HG02798 (cell line): ENCODE measurements at regions not wholly inside any gene's neighbourhood (a gene's known extent, or its start where the extent isn't known, plus 50 kb on each side); places are given as distances from the start of the nearest gene placed in this dataset.

Source experiments
- ATAC-seq: cut with Tn5 transposase; IDR thresholded peaks from one replicate; pipeline ENCODE4 v1.9.1; 2021; ENCODE audit warnings: mild to moderate bottlenecking; ENCODE audit not compliant: unreplicated experiment, poor library complexity

DNA sequence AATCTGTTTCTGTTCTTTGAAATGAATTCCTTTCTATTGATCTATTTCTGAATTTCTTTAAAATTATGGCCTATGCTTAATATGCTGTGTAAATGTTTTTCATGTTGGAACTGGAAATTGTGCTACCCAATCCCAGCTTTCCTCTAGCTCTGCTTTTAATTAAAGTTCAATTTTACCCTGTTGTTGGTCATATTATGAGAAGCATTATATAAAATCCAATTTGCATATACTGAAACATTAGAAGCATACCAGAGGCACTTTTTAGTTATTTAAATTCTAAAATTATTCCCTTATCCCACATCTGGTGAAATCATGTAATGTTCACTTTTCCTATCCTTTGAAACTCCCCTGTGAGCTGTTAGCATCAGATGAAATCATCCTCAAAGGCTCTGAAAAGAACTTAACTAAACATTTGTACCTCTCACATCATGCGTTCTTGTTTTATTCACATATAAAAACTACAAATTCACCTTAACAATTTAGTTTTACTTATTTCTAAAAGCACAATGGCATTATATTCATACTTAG is 160.6 kb upstream of the COL21A1 start:
- no peak for ATAC-seq

DNA sequence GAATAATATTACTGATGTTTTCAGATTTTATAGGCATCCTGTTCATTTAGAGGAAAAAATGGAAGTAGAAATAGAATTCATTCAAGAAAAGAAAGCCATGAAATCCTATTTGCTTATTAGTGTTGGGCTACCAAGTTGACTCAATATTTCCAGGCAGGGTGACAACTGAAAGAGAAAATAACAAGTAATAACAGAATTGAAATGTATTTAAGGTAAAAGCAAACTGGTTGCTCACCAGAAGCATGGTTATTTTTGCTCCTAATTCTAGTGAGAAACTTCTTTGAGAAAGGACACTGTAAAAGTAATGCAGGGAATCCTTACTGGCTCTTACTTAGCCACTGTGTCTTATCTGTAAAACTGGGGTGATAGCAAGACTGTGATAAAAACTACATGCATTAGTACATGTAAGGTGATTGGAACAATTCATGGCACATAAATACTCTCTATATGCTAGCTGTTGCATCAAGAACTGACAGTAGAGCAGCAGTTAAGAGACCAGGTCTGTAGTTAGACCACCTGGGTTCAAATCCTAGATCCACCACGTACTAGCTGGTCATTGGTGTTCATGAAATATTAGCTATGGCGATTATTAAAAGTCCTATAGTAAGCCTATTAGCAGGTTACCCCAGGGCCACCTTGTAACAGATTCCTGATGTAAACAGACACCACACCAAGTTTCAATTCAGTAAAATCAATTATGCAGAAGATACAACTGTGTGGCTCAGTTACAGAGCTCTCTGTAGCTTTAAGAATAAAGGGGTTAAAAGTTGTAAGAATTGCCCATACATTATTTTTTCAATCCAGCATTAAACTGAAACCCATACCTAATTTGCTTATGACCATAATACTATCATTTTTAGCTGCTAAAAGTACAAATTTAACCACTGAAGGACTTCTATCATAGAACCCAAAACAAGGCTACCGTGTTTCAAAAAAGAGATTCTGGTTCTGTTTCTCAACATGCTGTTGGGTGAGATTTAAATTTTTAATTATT is 159.2 kb upstream of the COL21A1 start:
- peak; percentile 77 for ATAC-seq

DNA sequence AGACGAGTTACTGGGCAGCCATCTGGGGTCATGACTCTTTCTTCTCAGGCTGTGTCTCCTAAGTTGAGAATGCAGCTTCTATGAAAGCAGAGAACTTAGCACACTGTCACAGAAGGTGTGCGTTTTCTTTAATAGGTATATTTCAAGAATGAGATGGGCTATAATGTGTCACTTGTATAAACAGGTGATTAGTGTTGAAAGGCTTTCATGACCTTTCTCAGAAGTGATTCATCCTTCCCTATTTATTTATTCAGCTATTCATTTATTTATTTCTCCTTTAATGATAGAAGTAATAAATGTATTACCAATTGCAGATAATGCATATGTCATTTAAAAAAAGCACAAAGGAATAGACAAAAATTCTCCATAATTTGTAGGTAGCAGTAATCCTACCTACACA is 157.2 kb upstream of the COL21A1 start:
- ATAC-seq, result no peak

DNA sequence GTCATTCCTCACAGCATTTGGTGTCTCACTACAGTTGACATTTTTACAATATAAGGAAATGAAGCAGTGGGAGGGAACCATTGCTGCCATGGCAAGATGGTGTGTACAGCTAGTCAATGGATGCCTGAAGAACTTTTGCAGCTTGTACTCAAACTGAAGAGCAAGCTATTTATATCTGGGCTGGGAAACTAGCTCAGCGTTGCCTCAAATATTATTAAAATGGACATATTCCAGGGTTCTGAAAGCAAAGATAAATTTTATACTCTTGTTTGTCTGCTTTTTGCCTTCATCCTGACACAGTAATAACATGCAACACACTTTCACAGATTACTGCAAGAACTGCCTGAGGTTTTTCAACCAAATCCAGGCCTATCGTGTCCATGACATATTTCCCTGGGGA is 156.4 kb upstream of the COL21A1 start:
- no peak for ATAC-seq

DNA sequence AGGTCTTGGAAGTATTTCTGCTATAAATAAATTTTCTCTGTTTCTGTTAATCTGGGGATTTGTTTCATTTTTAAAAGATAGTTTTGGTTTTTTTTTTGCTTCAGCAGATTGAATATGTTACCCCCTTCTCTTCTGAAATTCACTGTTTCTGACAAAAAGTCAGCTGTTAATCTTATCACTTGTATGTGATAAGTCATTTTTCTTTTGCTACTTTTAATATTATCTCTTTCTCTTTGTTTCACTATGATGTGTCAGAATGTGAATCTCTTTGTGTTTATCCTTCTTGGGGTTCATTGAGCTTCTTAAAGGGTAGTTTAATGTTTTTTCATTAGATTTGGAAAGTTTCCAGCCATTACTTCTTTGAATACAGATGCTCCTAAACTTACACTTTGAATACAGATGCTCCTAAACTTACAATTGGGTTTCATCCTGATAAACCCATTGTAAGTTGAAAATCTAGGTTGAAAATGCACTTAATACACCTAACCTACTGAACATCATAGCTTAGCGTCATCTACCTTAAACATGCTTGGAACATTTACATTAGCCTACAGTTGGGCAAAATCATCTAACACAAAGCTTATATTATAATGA is 154.2 kb upstream of the COL21A1 start:
- ATAC-seq, result no peak

DNA sequence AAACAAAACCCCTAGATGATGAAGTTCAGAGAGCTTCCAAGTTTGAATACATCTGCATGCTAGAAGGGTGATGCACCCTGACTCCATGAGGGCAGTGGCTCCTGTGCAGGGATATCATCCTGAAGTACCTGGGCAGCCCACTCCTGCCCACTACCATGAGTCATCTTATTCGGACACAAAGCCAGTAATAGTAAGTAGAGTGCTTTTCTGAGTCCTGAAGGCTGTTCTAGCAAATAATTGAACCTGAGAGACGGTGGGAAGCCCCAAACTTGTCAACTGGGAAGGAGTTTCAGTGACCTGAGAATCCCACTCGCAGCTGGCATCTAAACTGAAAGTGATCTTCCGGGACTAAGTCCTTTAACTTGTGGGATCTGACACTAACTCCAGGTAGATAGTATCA is 152.9 kb upstream of the COL21A1 start:
- ATAC-seq, result no peak

DNA sequence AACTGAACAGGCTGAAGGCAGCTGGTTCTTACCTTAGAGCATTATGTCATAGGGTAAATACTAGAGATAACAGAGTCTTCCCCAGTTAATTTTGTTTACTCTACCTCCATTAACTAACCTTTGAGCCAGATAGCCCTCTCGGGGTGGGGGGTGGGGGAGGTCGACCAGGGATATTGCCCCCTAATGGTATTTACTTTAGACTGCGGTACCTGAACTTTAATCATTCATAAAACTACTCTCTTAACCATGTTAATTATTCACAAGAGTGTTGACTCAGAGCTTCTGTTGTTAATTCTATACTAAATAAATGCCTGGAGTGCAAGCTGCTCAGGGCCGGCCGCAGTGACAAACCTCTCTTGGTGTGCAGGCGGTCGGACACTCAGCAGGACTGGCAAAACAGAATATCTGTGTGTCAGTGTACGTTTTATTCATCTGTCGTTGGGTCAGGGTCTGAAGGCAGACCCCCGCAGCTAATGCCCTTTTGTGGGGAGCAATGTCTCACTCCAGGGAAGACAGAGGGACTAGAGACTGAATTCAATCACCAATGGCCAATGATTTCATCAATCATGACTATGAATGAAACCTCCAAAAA is 152.4 kb upstream of the COL21A1 start:
- ATAC-seq, result no peak

DNA sequence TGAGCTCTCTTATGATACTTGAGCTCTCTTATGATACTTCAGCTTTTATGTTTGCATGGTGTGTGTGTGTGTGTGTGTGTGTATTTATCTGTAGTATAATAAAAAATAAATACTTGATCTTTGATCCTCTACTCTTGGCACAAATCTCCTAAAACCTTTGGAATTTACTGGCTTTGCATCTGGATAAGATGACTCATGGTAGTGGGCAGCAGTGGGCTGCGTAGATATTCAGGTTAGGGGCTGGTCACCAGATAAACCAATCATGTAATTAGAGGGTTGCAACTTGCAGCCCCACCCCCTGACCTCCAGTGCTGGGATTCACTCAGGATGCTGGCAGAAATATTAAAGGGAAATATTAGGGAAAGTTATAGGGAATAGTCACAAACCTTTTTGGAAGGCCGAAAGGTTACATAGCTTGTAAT is 151.9 kb upstream of the COL21A1 start:
- no peak for ATAC-seq

DNA sequence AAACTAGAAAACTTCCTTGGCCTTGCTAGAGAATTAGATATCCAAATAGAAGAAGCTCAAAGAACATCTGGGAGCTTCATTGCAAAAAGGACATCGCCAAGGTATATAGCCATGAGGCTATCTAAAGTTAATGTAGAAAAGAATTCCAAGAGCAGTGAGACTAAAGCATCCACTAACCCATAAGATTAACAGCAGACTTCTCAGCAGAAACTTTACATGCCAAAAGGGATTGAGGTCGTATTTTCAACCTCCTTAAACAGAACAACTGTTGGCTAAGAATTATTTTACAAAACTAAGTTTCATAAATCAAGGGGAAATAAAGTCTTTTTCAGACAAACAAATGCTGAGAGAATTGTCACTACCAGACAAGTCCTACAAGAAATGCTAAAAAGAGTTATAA is 149.1 kb upstream of the COL21A1 start:
- no peak for ATAC-seq

DNA sequence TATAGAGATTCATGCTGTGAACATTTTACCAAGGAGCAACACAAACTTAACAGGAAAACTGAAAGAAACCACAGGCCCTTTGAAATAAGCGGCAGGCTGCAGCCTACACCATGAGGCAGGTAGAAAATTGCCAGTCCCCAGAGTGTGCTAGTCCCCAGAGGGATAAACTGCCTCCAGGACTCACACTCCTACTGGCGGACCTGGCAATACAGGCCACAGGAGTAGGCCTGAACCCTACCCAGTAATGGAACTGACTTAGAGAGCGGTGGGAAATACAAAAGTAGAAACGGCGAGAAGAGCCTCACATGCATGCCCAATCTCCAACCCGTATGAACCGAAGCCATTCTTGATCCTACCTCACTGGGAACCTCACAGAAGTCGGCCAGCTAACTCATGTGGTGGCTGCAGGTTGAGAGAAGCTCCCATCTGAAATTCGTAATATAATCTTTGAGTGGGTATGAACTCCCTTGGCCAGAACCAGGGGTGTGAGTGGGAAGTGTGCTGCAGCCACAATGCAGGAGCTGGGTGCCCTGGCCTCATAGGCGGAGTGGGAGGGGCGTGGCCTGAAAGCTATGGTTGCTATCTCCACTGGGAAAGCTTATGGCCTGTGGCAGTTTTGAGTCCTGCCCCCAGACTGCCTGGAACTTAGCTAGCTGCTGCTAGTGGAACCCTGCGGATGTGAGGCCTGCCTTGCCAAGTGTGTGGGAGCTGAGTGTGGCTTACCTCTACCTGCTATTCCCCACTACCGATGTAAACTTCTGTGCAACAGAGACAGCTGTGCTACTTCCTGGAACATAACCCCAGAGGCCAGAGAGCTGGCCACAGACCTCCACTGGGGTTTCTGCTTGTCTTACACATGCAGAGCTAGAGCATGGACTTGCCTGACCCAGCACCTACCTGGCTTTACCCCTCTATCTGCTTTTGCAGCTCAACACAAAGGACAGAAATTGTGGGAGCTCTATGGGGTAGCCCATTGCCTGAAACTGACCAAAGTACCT is 146.5 kb upstream of the COL21A1 start:
- ATAC-seq, result no peak

DNA sequence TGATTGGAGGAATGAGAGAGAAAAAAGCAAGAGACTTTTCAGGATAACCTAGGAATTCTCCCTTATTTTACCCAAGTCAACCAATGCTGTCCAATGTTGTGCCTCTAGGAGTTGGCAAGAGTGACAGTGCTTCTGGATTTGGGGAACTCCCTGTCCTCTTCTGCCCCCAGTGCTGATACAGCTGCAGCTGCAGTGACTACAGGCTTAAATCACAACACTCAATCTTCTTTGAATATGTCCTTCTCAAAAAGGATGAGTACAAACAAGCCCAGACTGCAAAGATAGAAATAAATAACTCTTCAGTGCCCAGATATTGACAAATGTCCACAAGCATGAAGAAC is 141.0 kb upstream of the COL21A1 start:
- no peak for ATAC-seq

DNA sequence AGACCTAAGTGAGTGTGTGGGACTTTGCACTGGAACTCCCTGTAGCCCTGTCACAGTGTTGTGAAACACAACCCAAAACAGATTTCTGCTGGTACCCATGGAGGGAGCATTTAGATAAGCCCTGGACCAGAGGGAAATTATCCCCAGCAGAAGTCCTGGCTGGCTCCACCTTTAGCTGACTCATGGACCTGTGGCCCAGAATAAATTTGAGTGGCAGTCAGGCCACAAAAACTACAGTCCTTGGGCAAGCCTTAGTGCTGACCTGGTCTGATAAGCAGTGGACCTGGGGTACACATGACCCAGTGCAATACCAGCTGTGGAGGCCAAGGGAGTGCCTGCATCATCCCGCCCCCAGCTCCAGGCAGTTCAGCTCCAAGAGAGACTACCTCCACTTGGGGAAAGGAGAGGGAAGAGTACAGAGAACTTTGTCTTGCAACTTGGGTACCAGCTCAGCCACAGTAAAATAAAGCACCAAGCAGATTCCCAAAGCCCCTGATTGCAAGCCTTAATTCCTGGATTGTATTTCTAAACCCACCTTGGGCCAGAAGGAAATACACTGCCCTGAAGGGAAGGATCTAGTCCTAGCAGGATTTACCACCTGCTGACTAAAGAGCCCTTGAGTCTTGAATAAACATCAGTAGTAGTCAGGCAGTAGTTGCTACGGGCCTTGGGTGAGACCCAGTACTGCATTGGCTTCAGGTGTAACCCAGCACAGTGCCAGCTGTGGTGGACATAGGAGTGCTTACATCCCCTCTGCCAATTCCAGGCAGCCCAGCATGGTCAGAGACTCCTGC is 140.4 kb upstream of the COL21A1 start:
- no peak for ATAC-seq

DNA sequence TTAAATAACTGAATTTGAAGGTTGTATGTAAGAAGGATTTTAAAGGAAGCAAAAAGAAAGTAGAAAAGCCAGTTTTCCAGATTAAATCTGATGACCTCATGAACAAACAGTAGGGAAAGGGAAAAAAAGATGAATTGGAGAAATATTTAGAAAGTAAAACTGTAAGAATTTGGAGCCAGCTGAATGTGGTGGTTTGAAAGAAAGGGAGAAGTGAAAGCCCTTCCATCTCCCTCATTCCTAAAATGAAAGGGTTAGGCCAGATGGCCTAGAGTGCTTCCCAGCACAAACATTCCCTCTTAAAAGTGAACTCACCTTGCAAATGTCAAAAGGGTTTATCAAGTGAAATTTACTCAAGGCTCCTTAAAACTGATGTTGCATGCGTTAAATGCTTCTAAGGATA is 139.3 kb upstream of the COL21A1 start:
- ATAC-seq, result no peak

DNA sequence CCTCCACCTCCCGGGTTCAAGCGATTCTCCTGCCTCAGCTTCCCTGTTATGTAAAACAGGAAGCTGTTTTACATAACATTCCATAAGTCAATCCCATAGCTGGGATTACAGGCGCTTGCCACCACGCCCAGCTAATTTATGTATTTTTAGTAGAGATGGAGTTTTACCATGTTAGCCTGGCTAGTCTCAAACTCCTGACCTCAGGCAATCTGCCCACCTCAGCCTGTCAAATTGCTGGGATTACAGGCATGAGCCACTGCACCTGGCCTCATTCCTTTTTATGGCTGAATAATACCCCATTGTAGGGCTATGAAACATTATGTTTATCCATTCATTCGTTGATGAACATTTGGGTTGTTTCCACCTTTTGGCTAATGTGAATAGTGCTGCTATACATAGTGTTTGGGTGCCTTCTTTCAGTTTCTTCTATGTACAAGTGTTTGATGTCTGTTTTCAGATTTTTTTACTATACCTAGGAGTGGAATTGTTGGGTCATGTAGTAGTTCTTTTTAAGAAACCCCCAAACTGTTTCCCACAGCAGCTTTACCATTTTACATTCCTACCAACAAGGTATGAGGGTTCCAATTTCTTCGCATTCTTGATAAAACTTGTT is 138.7 kb upstream of the COL21A1 start:
- ATAC-seq, result peak; percentile 66

DNA sequence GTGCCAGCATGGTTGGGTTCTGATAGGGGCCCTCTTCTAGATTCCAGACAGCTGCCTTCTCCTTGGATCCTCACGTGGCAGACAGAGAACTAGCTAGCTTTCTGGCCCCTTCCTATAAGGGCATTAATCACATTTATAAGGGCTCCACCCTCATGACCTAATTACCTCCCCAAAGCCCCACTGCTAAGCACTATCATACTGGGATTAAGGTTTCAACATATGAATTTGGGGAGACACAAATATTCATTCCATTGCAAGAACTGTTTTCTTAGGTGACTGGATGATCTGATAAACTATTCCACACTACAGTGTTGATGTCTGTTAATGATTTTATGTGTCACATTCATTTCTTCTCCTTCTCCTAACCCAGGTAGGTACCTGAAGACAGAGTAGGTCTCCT is 135.8 kb upstream of the COL21A1 start:
- no peak for ATAC-seq

DNA sequence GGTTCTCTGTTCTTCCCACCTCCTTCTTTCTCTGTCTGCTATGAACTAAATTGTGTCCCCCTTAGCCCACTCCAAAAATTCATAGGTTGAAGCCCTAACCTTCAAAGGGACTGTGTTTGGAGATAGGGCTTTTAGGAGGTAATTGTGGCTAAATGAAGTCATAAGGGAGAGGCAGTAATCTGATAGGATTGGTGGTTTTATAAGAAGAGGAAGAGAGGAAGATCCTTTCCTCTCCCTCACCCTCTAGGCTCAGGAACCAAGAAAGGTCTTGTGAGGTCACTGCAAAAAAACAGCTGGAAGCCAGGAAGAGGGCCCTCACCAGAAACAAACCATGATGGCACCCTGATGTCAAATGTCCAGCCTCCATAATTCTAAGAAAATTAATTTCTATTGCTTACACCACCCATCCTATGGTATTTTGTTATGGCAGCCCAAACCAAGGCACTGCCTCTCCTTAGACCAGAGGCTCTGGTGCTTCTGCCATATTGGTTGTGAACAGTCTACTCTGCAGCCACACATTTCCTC is 135.1 kb upstream of the COL21A1 start:
- no peak for ATAC-seq

DNA sequence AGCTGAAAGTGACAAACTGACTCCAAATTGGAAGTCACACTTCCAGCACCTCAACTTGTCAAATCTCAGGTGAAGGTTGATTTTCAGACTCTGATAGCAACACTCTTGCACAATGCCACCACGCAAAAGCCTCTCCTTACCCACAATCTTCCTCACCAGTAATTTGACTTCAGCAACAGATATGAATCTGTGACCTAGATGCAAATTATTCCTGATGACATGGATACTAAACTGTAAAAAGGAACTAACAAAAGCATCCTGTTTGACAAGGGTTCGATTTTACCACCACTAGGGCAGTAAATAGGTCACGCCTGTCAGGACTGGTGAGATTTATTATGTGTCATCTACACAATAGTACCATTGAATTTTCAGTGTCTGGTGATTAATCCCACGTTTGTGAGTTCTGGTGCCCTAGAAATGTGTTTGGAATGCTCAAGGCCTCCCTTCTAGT is 134.4 kb upstream of the COL21A1 start:
- ATAC-seq, result no peak

DNA sequence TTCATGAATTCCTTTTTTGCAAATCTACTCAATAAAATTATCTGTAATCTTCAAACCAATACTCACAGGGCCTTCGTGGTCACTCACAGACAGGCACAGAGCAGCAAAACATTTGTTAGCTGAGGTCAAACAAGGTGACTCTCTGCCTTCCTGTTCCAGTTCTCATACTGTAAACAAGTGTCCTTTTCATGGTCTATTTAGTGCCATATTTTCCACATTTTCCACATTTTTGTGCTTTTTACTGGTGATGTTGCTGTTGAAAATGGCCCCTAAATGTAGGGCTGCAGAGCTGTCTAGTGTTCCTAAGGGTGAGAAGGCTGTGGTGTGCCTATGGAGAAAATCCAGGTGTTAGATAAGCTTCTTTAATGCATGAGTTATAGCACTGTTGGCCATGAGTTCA is 133.1 kb upstream of the COL21A1 start:
- no peak for ATAC-seq
